HG03175 (cell line): ENCODE measurements at regions not wholly inside any gene's neighbourhood (a gene's known extent, or its start where the extent isn't known, plus 50 kb on each side); places are given as distances from the start of the nearest gene placed in this dataset.
"Not testable (repeated sequence)": the region's sequence is repeated elsewhere in the genome, so short reads cannot be mapped to it uniquely, and the experiment has no call there.

Source experiments
- ATAC-seq: cut with Tn5 transposase; IDR thresholded peaks from one replicate; pipeline ENCODE4 v1.9.1; 2021; ENCODE audit warnings: mild to moderate bottlenecking, moderate library complexity; ENCODE audit not compliant: unreplicated experiment

DNA sequence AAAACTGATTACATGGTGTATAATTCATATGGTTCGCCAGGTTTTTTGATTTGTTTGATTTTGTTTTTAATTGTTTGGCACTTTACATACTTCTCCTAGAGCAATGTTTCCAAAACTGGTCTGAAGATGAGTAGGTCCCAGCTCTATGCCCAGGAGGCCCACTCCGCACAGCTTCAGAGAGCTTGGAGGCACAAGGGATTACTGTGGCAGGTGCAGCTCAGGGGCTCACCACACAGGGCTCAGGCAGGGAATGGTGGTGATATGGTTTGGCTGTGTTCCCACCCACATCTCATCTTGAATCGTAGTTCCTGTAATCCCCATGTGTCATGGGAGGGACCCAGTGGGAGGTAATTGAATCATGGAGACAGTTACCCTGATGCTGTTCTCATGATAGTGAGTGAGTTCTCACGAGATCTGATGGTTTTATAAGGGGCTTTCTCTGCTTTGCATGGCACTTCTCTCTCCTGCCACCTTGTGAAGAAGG, 296.6 kb downstream of the MED10 start:
- ATAC-seq, result no peak

DNA sequence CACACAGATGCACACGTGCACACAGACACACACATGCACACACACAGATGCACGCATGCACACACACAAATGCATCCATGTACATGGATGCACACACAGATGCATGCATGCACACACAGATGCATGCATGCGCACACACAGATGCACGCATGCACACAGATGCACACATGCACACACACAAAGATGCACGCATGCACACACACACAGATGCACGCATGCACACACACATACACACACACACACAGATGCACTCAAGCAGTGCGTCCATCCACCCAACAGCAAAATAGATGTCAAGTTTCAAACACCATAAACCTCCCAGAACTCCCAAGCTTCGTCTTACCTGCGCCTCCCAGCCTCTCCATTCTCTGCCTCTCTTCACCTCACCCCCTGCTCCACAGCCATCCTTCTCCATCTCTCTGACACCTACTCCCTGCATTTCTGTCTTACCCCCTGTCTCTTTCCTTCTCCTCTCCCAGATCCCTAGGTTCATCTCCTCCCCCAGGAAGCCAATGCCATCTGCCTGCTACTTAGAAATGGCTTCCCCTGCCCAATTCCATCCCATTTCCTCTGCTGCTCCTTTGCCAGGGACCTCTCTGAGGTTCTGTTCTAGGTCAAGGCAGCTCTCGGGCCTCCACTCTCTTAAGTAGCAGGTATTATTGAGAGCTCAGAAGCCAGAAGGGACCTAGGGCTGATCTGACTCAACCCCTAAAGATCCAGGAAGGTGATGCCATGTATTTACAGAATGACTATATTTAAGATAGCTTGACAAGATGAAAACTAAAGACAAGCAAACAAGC, 297.2 kb downstream of the MED10 start:
- no peak for ATAC-seq

DNA sequence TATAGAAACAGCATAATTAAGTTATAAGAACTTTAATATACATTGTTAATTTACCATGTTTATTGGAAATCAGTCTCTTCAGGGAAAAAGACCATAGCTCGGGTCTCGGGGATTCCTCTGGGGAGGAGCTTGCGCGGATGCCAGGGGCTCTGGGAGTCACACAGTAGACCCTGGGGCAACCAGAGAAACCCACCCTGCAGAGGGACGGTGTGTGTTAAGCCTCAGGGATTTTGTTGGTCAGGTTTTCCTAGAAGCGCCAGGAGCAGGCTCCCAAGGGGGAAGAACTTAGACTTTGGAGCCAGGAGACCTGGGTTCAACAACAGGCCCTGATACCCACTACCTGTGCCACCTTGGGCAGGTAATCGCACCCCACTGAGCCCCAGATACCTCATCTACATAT, 297.9 kb downstream of the MED10 start:
- ATAC-seq, result no peak

DNA sequence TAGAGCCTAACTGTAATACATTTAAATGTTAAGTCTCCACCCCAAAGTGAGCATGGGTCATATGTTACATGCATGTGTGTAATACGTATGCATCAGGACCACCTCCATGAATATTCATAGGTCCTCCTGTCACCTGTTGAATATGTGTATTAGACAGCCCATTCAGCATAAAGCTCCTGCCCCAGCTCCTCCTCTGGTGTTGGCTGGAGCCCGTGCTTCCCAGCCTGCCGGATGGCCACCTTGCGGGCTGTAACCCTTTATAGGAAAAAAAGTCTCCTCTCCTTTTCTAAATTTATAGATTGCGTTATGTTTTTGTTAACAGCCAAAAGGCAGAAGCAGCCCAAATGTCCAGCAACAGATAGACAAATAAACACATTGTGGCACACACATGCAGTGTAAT, 299.5 kb downstream of the MED10 start:
- no peak for ATAC-seq

DNA sequence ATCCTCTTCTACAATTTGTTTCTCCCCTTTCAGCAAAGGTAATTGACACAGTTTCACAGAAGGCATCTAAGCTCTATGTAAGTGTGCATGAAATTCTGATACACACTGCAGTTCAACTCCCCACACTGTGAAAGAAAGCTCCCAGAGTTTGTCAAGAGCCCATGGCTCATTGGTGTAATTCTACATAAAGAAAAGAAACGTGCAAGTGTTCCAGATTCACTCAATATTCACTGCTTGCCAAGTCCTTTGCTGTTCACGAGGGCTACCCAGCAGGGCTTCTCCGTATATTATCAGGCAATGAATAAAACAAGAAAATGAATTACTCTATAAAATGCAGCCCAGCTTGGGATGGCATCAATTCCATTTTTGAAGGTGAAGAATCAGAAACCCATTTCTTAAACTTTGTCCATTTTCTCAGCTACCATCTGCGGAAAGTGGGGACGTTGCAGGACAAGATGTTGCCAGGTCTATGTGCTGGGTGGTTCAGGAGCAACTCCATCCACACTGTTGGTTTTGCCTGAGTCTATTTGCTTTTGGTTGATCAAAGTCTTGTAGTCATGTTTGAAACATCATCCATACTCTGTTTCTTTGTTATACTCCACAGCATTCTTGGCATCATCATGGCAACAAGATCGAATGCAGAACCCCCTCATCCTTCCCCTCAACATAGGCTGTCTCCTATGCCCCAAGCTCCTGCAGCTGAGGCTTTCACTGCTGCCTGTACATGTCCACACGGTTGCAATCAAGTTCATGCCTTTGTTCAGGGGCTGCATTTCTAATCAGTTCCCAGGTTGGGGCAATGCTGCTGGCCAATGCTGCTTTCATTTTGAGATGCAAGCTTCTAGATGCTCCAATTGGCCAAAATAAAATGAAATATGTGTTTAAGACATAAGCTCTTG, 301.8 kb downstream of the MED10 start:
- ATAC-seq, result no peak

DNA sequence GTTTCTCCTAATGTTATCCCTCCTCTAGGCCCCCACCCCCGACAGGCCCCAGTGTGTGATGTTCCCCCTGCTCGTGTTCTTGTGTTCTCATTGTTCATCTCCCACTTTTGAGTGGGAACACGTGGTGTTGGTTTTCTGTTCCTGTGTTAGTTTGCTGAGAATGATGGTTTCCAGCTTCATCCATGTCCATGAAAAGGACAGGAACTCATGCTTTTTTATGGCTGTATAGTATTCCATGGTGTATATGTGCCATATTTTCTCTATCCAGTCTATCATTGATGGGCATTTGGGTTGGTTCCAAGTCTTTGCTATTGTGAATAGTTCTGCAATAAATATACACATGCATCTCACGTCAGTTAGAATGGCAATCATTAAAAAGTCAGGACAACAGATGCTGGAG, 305.9 kb downstream of the MED10 start:
- not testable (repeated sequence) for ATAC-seq

DNA sequence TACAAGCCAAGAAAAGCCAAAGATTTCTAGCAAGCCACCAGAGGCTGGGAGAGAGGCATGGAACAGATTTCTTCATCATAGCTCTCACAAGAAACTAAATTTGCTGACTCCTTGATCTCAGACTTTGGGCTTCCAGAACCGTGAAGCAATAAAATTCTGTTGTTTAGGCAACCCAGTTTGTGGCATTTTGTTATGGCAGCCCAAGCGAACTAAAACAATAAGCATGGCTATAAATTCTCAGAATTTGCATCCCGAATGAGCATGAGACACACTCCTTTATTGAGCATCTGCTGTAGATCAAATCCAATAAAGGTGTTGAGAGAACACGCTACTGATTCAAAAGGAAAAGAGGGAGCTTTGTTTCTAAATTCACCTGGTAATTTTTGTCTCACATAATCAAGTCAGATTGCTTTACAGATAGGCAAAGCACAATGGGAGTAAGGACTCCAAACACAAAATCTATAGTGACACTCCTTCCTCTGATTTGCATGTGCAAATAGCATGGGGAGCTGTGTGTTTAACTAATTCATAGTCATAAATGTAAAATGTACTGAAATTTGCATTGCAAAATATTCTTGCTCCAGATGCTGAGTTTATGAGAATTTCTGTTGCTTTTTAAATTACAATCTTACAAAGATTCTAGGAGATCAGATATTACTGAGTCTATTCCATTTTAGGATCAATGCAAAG, 308.7 kb downstream of the MED10 start:
- no peak for ATAC-seq

DNA sequence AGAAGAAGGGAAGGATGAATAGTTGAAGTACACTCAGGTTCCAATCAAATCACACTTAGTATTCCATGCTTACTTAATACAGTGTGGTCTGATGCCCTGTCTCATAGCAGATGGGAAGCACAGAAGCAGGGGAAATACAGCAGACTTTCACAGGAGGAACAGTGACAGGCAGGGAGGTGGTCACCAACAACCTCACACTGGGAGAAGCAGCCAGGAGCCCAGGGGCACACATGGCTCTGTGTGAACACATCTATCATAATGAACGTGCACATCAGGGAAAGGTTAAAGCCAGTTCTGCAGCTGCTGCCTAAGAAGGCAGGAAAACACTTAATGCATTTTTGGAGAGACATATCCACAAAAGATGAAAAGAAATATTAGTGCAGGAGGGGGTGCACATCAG, 312.3 kb downstream of the MED10 start:
- no peak for ATAC-seq

DNA sequence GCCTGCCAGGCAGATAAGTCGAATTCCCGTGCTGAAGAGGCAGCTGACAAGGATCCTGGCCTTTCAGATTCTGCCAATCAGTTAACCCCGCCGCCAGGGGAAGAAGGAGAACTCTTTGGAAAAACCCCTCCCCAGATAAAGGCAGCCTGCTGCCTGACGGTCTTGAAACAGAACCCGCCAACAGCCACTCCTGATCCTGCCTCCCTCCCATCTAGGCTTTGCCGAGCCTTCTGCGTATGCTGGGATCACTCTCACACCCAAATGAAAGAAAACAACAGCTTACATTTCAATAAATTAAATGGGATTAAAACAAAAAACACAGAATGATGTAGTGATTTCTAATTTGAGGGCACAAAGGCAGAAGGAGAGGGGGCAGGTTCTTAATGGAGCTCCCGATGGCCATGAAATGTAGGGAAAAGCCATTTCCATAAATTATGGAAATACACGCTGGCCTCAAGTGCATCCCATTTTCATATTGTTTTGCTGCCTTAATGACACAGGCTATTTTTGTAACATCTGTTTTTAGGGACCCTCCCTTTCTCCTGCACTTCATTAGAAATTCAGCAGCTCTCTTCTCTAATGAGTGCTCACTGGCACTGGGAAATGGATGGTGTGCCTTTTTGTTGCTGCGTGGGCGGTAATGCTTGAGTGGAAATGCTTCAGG, 319.1 kb downstream of the MED10 start:
- ATAC-seq, result no peak

DNA sequence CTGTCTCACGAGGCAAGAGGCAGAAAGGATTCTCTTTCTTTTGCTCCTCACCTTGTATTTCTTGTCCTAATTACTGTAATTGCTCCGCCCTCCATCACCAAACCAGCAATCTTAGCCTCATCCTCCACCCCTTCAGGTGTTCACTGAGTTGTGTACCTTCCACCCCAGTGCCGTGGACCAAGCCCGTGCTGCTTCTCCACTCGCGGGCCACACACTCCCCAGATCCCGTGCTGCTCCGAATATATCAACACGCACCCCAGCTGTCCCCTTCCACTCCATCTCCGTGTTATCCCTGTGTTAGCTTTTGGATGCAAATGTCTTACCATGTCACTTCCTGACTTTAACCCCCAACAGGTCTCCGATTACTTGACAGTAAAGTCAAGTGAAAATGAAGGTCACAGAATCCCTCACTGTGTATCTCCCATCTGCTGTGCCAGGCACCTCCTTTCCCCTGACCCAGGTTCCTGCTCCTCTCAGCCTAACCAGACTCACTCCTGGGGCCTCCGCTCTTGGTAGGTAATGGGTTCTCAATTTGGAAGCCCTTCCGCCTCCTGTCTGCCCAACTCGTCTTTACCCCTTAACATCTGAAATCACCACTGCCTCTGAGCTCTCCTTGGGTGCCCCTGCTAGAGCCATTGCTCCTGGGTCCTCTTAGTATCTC, 320.2 kb downstream of the MED10 start:
- ATAC-seq, result no peak

DNA sequence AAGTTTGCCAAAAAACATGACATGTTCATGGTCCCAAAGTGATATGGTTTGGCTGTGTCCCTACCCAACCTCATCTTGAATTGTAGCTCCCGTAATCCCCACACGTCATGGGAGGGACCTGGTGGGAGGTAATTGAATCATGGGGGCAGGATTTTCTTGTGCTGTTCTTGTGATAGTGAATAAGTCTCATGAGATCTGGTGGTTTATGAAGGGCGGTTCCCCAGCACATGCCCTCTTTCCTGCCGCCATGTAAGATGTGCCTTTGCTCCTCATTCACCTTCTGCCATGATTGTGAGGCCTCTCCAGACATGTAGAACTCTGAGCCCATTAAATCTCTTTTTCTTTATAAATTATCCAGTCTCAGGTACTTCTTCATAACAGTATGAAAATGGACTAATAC, 322.1 kb downstream of the MED10 start:
- no peak for ATAC-seq

DNA sequence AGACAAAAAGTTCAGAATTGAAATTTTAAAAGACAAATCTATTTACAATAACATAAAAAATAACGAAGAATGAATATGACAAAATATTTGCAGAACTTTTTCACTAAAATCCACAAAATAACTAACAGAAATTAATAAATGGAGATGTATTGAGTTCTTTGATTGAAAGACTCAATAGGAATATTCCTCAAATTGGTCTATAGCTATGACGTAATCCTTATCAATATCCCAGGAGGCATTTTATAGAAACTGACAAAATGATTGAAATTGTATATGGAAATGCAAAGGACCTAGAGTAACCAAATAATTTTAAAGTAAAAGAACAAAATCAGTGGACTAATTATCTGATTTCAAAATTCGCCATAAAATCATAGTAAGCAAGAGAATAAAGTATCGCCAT, 328.7 kb downstream of the MED10 start:
- ATAC-seq, result no peak

DNA sequence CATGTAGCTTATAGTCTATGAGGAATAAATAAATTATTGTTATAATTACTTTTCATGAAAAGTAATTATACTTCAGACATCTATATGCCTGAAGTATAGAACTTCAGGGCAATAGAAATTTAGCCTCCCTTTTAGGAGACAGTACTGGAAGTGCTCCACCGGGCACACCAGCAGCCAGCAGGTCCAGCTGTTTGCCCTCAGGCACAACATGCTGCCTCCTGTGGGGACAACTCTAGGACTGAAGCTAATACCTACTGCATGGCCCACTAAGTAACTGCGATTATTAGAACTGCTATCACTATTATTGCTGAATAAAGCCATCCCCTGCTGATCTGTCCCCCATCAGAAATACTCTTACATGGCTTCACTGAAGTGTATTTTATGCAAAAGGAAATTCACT, 329.6 kb downstream of the MED10 start:
- no peak for ATAC-seq

DNA sequence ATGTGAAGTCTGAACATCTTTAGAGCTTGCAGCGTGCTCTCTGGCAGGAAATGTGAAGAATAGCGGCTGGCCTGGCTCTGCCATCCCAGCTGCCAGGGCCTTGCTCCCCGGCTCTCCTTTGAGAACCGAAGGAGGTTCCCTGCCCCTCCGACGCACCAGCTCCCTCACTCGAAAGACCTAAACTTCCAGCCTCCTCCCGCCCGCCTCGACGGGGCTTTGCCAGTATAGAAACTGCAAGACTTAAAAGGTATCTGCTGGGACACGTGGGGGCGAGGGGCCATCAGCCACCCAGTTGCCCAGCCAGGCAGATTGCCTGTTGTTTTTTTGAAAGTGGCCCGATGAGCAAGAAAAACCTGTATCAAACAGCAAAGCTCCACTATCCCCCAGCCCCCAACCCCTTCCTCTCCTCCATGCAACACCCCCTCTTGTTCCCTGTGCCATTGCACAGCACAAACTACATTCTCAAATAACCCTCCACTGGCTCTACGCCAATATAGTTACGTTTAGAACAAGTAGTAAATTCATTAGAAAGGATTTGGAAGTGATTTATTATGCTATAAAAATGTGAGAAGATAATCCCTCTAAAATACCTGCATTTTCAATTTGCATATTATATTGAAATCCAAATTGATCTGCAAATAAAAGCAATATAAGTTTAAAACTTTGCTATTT, 331.9 kb downstream of the MED10 start:
- ATAC-seq, result no peak

DNA sequence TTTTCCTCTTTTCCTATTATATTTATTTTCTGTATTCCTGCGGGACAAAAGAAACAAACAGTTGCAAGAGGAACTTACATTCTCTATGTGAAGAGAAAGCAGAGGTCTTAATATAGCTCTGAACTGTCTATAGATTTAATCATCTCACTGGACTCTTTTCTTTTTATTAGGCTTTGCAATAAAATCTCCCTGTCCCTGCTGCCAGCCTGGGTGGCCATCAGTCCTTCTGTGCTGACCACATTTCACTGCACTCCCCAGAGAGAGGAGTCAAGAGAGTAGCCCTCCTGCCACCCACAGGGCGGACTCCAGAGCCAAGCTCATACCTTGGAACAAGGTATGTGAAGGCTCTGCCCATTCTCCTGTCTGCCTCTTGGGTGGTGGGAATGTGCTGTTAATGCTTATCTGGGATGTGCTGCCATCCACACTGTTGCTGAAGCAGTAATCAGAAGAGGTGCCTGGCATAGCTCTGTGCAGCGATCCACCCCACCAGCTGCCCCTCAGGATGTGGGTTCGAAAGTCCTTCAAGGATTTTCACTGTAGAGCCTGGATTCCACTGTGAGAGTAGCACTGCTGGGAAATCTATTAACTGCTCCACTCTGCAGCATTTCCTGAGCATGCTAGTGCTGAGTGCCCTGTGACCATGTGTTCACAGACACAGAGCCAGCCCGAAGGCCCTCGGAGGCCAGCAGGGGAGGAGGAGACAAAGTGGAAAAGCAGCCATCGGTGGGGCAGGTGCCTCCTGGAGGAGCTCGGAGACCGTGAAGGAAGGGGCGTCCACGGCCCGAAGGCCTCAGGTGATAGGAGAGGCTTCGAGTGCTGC, 334.6 kb downstream of the MED10 start:
- no peak for ATAC-seq

DNA sequence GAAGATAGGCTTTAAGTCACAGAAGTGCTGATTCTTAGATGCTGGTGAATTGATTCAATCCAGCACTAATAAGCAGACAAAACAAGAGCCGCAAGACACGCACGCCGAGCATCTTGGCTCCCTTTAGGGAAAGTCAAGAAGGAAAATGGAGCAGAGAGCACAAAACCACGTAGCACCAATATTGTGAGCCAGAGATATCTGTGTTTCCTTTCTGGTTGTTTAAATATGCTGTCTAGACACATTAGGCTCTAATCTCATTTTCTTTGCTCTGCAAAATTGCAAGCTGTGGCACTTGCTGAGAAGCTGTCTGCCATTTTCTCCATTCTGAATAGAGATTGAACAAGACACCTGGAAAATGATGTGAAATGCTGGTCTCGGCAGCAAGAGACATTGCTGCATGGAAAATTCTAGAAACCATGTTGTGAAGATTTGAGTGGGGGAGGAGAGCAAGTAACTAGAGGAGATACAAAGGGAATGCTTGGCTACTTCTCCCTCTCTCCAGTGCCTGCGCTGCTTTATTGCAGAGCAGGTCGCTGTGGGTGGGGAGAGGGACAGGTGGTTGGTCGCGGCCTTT, 336.3 kb downstream of the MED10 start:
- no peak for ATAC-seq

DNA sequence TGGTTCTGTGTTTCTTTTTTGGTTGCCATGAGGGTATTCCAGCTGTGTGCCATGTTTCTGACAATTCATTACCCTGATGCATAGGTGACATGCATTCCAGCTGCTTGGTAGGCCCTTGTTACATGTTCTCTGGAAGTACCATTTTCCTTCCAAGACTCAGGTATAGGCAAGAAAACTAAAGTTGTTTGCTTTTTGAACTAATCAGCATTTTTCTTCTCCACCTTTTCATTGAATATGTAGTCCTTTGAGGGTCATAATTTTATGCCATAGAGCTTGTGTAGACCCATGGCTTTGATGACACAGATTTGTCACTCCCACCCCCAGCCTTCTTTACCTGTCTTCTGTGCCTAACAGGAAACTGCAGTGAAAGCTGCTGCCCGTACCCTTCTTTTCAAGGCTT, 339.2 kb downstream of the MED10 start:
- ATAC-seq, result no peak

DNA sequence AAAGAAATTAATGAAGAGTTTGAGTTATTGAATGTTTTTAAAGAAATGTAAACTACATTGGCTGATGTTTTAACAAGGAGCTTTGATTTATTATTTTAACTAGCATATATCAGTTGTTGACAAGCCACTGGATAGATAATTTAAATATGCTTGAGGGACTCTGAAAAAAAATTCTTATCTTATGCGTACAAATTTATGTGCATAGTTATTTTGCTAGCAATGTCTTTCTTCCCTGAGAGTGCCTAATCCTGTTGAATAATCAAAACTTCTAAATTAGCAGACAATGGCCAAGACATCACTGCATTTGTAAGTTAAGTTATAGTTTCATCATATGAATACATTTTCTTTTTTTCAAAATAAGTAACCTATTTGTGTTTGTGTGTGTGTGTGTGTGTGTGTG, 342.3 kb downstream of the MED10 start:
- ATAC-seq, result no peak

DNA sequence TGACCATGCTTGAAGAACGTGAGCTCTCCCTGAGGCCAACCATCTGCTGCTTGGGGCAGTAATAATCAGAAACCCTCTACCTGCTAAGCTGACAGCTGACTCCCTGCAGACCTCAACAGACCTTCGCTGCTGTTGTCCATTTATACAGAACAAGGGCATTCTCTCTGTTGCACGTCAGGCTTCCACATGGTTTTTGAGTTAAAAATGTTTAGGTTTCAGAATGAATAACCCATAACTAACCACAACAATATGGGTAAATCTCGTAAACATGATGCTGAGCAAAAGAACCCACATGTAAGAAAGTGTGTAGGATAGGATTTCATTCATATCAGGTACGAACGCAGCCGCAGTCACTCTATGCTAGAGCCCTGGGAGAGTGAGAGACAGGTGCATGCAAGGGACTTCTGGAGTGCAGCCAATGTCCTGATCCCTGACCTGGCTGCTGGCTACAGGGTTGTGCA, 348.5 kb downstream of the MED10 start:
- no peak for ATAC-seq
